Smooth muscle cell of the brain vasculature (primary cell): ENCODE measurements at regions not wholly inside any gene's neighbourhood (a gene's known extent, or its start where the extent isn't known, plus 50 kb on each side); places are given as distances from the start of the nearest gene placed in this dataset.
"Not testable (repeated sequence)": the region's sequence is repeated elsewhere in the genome, so short reads cannot be mapped to it uniquely, and the experiment has no call there.

ENCODE experiments used
- DNase-seq: peaks from one replicate; pipeline ENCODE4 v3.0.0-alpha.2; 2012; ENCODE audit warnings: low read depth, low spot score

- no peak for DNase-seq
These were observed 164.3 kb downstream of the BMP7 start for GRCh38 chr20:57102160-57102559.

- DNase-seq = no peak
These were observed 163.9 kb downstream of the BMP7 start for GRCh38 chr20:57102566-57102965.

- no peak for DNase-seq
These were observed 163.2 kb downstream of the BMP7 start for GRCh38 chr20:57103146-57103800.

- no peak for DNase-seq
These were observed 162.3 kb downstream of the BMP7 start for GRCh38 chr20:57104113-57104512.

- DNase-seq = no peak
These were observed 161.7 kb downstream of the BMP7 start for GRCh38 chr20:57104651-57105204.

- no peak for DNase-seq
These were observed 160.3 kb downstream of the BMP7 start for GRCh38 chr20:57106030-57106682.

GRCh38 chr20:57106692-57107091 is 159.7 kb downstream of the BMP7 start:
- no peak for DNase-seq

- no peak for DNase-seq
These were observed 159.2 kb downstream of the BMP7 start for GRCh38 chr20:57107208-57107607.

GRCh38 chr20:57108218-57108617 is 158.2 kb downstream of the BMP7 start:
- DNase-seq = no peak

- no peak for DNase-seq
These were observed 157.5 kb downstream of the BMP7 start for GRCh38 chr20:57108742-57109570.

- no peak for DNase-seq
These were observed 156.9 kb downstream of the BMP7 start for GRCh38 chr20:57109571-57109953.

- DNase-seq = not testable (repeated sequence)
These were observed 156.1 kb downstream of the BMP7 start for GRCh38 chr20:57110121-57111027.

- DNase-seq = no peak
These were observed 155.4 kb downstream of the BMP7 start for GRCh38 chr20:57111028-57111373.

- no peak for DNase-seq
These were observed 154.0 kb downstream of the BMP7 start for GRCh38 chr20:57112448-57112847.

GRCh38 chr20:57114290-57115005 is 152.0 kb downstream of the BMP7 start:
- DNase-seq = no peak

- DNase-seq = no peak
These were observed 149.1 kb downstream of the BMP7 start for GRCh38 chr20:57117296-57117695.

GRCh38 chr20:57118107-57118769 is 148.2 kb downstream of the BMP7 start:
- DNase-seq = no peak
